ENCODE measurements at regions not wholly inside any gene's neighbourhood (a gene's known extent, or its start where the extent isn't known, plus 50 kb on each side); places are given as distances from the start of the nearest gene placed in this dataset.
"Not testable (repeated sequence)": the region's sequence is repeated elsewhere in the genome, so short reads cannot be mapped to it uniquely, and the experiment has no call there.

- TF ChIP-seq, protein P1, sequence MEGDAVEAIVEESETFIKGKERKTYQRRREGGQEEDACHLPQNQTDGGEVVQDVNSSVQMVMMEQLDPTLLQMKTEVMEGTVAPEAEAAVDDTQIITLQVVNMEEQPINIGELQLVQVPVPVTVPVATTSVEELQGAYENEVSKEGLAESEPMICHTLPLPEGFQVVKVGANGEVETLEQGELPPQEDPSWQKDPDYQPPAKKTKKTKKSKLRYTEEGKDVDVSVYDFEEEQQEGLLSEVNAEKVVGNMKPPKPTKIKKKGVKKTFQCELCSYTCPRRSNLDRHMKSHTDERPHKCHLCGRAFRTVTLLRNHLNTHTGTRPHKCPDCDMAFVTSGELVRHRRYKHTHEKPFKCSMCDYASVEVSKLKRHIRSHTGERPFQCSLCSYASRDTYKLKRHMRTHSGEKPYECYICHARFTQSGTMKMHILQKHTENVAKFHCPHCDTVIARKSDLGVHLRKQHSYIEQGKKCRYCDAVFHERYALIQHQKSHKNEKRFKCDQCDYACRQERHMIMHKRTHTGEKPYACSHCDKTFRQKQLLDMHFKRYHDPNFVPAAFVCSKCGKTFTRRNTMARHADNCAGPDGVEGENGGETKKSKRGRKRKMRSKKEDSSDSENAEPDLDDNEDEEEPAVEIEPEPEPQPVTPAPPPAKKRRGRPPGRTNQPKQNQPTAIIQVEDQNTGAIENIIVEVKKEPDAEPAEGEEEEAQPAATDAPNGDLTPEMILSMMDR (IDR thresholded peaks at IDR 0.05; ENCODE audit: control extremely low read depth in 1 of 3, insufficient read depth in 1 of 3, low read depth in 1 of 3, low read length in 3 of 3) = not testable (repeated sequence)
- not testable (repeated sequence) for TF ChIP-seq POLR2AphosphoS5 (IDR thresholded peaks at IDR 0.05; ENCODE audit: low read depth, low read length); EZH2 (IDR thresholded peaks at IDR 0.05; ENCODE audit: low read depth, low read length, severe bottlenecking); USF2 (IDR thresholded peaks at IDR 0.05; ENCODE audit: low read length); POLR2A (IDR thresholded peaks at IDR 0.05; ENCODE audit: control extremely low read depth in 1 of 2, low read depth in 2 of 2, low read length in 2 of 2)
Measured at GRCh38 chr11:49373866-49374265, 165.5 kb upstream of the FOLH1 start.

All from H1 (cell line).